ENCODE measurements at regions not wholly inside any gene's neighbourhood (a gene's known extent, or its start where the extent isn't known, plus 50 kb on each side); places are given as distances from the start of the nearest gene placed in this dataset.

DNA sequence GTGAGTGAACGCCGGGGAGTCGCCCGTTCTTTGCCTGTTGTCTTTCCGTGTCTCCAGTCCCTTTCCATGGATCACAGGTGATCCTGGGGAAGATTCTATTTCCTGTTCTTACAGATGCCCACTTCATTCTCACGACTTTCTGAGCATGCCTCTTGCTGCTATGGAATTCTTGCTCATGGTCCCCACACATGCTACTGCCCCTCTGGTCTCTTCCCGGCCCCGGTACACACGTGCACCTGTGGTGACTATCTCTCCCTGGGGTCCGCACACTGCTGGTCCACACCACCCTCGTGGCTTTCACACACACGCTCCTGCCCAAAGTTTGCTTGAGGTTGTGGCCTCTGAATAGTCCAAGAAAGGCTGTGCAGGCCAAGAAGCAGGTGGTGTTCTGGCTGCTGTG, 67.9 kb upstream of the ALKAL2 start:
- Histone ChIP-seq H3K27ac (replicated peaks; ENCODE audit: low read length) (no peak overlapping the region), H2BK15ac (ENCODE audit: low read length) (no peak overlapping the region), H2AK5ac (ENCODE audit: low read depth, low read length) (no peak overlapping the region), H4K8ac (ENCODE audit: low read depth, low read length) (no peak overlapping the region), H2AFZ (ENCODE audit: low read length) (no peak overlapping the region), H3K4ac (ENCODE audit: low read length) (no peak overlapping the region), H2BK120ac (ENCODE audit: low read depth, low read length) (no peak overlapping the region), H3K9me3 (replicated peaks in 1 of 2; ENCODE audit: control insufficient read depth in 2 of 2, insufficient read depth in 1 of 2, low read depth in 1 of 2, low read length in 2 of 2) (peaks cover 2 to 10% of the 10 kb centered on the region in 2 donors), H3K27me3 (ENCODE audit: control insufficient read depth in 3 of 3, insufficient read depth in 3 of 3, low read depth in 1 of 3, low read length in 3 of 3) (no peaks in the 10 kb centered on the region), H3K4me2 (ENCODE audit: insufficient read depth, low read length, poor library complexity, severe bottlenecking) (no peak overlapping the region), H3K14ac (ENCODE audit: low read length) (no peak overlapping the region), H4K91ac (ENCODE audit: low read depth, low read length, poor library complexity) (no peak overlapping the region), H2BK5ac (ENCODE audit: low read length) (no peak overlapping the region), H3K4me1 (ENCODE audit: control insufficient read depth in 2 of 2, insufficient read depth in 1 of 2, low read depth in 1 of 2, low read length in 2 of 2) (peaks cover 0 to 2% of the 10 kb centered on the region in 2 donors), H2BK12ac (ENCODE audit: low read length) (no peak overlapping the region), H3K18ac (ENCODE audit: low read length) (peak overlapping the region; percentile 60), H3K23ac (ENCODE audit: low read depth, low read length, poor library complexity) (peak overlapping the region; percentile 23), H3K36me3 (replicated peaks in 1 of 2; ENCODE audit: control insufficient read depth in 2 of 2, insufficient read depth in 2 of 2, low read length in 2 of 2) (no peaks in the 10 kb centered on the region), H3K4me3 (ENCODE audit: low read length in 2 of 2) (no peak overlapping the region), H3K79me1 (ENCODE audit: low read depth, low read length) (peaks cover 1% of the 10 kb centered on the region), H3K9ac (ENCODE audit: low read depth, low read length, poor library complexity) (peak overlapping the region; percentile 51)
- no peak for DNase-seq (ENCODE audit: low spot score)
- WGBS, 2 donors (ENCODE audit: extremely low coverage in 2 of 2, insufficient read length in 2 of 2, insufficient replicate concordance in 1 of 2): no CpG with 5 or more reads among the region's 12 CpGs

DNA sequence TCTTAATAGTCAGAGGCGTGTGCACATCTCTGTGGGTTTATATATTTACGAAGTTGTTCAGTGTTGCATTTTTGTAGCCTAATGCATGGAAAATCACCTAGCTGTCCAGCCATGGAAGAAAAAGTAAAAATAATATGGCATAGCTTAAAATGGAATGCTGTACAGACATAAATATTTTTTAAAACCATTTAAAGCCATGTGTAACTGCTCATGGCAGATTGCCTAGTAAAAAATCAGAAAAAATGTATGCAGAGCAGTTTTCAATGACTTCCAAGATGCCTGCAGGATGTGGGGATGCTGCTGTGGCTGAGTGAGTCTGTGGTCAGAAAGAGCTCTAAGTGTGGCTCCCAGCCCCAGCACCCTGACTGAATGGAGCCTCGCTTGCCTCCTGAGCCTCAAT, 64.8 kb upstream of the ALKAL2 start:
- H3K18ac ChIP-seq (ENCODE audit: low read length): no peak overlapping the region
- no peak overlapping the region for H2BK12ac ChIP-seq (ENCODE audit: low read length)
- H3K27me3 ChIP-seq (ENCODE audit: control insufficient read depth in 3 of 3, insufficient read depth in 3 of 3, low read depth in 1 of 3, low read length in 3 of 3): no peaks in the 10 kb centered on the region
- no peak overlapping the region for H3K14ac ChIP-seq (ENCODE audit: low read length)
- no peak overlapping the region for H3K4me3 ChIP-seq (ENCODE audit: low read length in 2 of 2)
- no peak overlapping the region for H3K4ac ChIP-seq (ENCODE audit: low read length)
- no peak for DNase-seq (ENCODE audit: low spot score)
- no peak overlapping the region for H2AFZ ChIP-seq (ENCODE audit: low read length)
- no peak overlapping the region for H3K9ac ChIP-seq (ENCODE audit: low read depth, low read length, poor library complexity)
- peaks cover 1% of the 10 kb centered on the region for H3K79me1 ChIP-seq (ENCODE audit: low read depth, low read length)
- H4K8ac ChIP-seq (ENCODE audit: low read depth, low read length): no peak overlapping the region
- WGBS, 2 donors (ENCODE audit: extremely low coverage in 2 of 2, insufficient read length in 2 of 2, insufficient replicate concordance in 1 of 2): no CpG with 5 or more reads among the region's 3 CpGs
- H2AK5ac ChIP-seq (ENCODE audit: low read depth, low read length): no peak overlapping the region
- no peak overlapping the region for H3K23ac ChIP-seq (ENCODE audit: low read depth, low read length, poor library complexity)
- H2BK120ac ChIP-seq (ENCODE audit: low read depth, low read length): no peak overlapping the region
- no peak overlapping the region for H3K4me2 ChIP-seq (ENCODE audit: insufficient read depth, low read length, poor library complexity, severe bottlenecking)
- no peak overlapping the region for H3K27ac ChIP-seq (replicated peaks; ENCODE audit: low read length)
- H3K4me1 ChIP-seq (ENCODE audit: control insufficient read depth in 2 of 2, insufficient read depth in 1 of 2, low read depth in 1 of 2, low read length in 2 of 2): peaks cover 0 to 9% of the 10 kb centered on the region in 2 donors
- H2BK5ac ChIP-seq (ENCODE audit: low read length): no peak overlapping the region
- no peak overlapping the region for H2BK15ac ChIP-seq (ENCODE audit: low read length)
- peaks cover 2 to 3% of the 10 kb centered on the region in 2 donors for H3K9me3 ChIP-seq (replicated peaks in 1 of 2; ENCODE audit: control insufficient read depth in 2 of 2, insufficient read depth in 1 of 2, low read depth in 1 of 2, low read length in 2 of 2)
- no peaks in the 10 kb centered on the region for H3K36me3 ChIP-seq (replicated peaks in 1 of 2; ENCODE audit: control insufficient read depth in 2 of 2, insufficient read depth in 2 of 2, low read length in 2 of 2)
- H4K91ac ChIP-seq (ENCODE audit: low read depth, low read length, poor library complexity): no peak overlapping the region

DNA sequence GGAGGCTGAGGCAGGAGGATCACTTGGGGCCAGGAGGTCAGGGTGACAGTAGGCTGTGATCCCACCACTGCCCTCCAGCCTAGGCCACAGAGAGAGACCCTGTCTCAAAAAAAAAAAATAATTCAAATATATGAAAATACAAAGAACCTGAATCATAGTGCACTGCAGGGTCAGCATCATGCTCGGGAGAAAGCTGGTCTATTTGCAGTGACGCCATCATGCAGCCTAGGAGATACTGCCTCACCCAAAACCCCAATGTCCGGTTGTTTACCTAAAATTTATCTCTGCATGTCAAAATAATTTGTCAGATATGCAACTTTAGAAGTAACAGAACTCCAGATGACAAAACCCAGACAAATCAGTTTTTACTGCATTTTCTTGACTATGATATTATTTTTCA, 61.5 kb upstream of the ALKAL2 start:
- Histone ChIP-seq H4K91ac (ENCODE audit: low read depth, low read length, poor library complexity) (no peak overlapping the region), H3K79me1 (ENCODE audit: low read depth, low read length) (no peaks in the 10 kb centered on the region), H2BK5ac (ENCODE audit: low read length) (no peak overlapping the region), H3K4ac (ENCODE audit: low read length) (no peak overlapping the region), H3K4me1 (ENCODE audit: control insufficient read depth in 2 of 2, insufficient read depth in 1 of 2, low read depth in 1 of 2, low read length in 2 of 2) (peaks cover 0 to 12% of the 10 kb centered on the region in 2 donors), H3K27ac (replicated peaks; ENCODE audit: low read length) (no peak overlapping the region), H4K8ac (ENCODE audit: low read depth, low read length) (no peak overlapping the region), H2BK12ac (ENCODE audit: low read length) (no peak overlapping the region), H2AK5ac (ENCODE audit: low read depth, low read length) (no peak overlapping the region), H2BK120ac (ENCODE audit: low read depth, low read length) (no peak overlapping the region), H3K9me3 (replicated peaks in 1 of 2; ENCODE audit: control insufficient read depth in 2 of 2, insufficient read depth in 1 of 2, low read depth in 1 of 2, low read length in 2 of 2) (no peaks in the 10 kb centered on the region), H3K9ac (ENCODE audit: low read depth, low read length, poor library complexity) (no peak overlapping the region), H3K27me3 (ENCODE audit: control insufficient read depth in 3 of 3, insufficient read depth in 3 of 3, low read depth in 1 of 3, low read length in 3 of 3) (no peaks in the 10 kb centered on the region), H3K4me3 (ENCODE audit: low read length in 2 of 2) (no peak overlapping the region), H3K18ac (ENCODE audit: low read length) (no peak overlapping the region), H3K4me2 (ENCODE audit: insufficient read depth, low read length, poor library complexity, severe bottlenecking) (no peak overlapping the region), H2BK15ac (ENCODE audit: low read length) (no peak overlapping the region), H2AFZ (ENCODE audit: low read length) (no peak overlapping the region), H3K36me3 (replicated peaks in 1 of 2; ENCODE audit: control insufficient read depth in 2 of 2, insufficient read depth in 2 of 2, low read length in 2 of 2) (no peaks in the 10 kb centered on the region), H3K23ac (ENCODE audit: low read depth, low read length, poor library complexity) (no peak overlapping the region), H3K14ac (ENCODE audit: low read length) (no peak overlapping the region)
- no CpG with 5 or more reads among the region's 3 CpGs for WGBS, 2 donors (ENCODE audit: extremely low coverage in 2 of 2, insufficient read length in 2 of 2, insufficient replicate concordance in 1 of 2)
- no peak for DNase-seq (ENCODE audit: low spot score)

DNA sequence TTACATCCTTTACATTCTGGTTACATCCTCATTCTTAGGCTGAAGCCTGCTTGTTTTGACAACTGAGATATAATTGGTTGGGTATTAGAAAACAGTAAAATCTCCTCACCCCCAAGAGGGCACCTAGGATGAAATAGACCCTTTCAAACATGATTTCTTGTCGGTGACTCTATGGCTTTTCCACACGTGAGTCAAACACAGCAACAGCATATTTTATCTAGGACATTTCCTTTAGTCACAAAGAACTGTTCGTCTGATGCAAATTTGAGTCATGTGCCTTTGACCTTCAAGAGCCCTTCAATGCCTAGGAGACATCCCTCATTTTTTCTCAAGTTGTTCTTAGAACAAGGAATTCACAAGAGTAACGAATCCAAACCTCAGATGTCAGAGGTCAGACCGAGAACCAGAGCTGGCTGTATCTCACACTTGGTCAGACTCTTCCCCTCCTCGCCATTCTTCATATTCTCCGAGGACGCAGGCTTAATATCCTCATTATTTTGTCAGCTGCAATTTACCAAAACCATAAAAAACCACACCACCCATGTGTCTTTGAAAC, 60.5 kb upstream of the ALKAL2 start:
- no peak for DNase-seq (ENCODE audit: low spot score)
- Histone ChIP-seq H3K9ac (ENCODE audit: low read depth, low read length, poor library complexity) (no peak overlapping the region), H3K4ac (ENCODE audit: low read length) (no peak overlapping the region), H3K4me2 (ENCODE audit: insufficient read depth, low read length, poor library complexity, severe bottlenecking) (no peak overlapping the region), H2AK5ac (ENCODE audit: low read depth, low read length) (no peak overlapping the region), H3K14ac (ENCODE audit: low read length) (no peak overlapping the region), H3K79me1 (ENCODE audit: low read depth, low read length) (no peaks in the 10 kb centered on the region), H2BK12ac (ENCODE audit: low read length) (no peak overlapping the region), H2BK5ac (ENCODE audit: low read length) (no peak overlapping the region), H3K27ac (replicated peaks; ENCODE audit: low read length) (no peak overlapping the region), H2BK15ac (ENCODE audit: low read length) (no peak overlapping the region), H2AFZ (ENCODE audit: low read length) (no peak overlapping the region), H4K8ac (ENCODE audit: low read depth, low read length) (no peak overlapping the region), H3K27me3 (ENCODE audit: control insufficient read depth in 3 of 3, insufficient read depth in 3 of 3, low read depth in 1 of 3, low read length in 3 of 3) (no peaks in the 10 kb centered on the region), H2BK120ac (ENCODE audit: low read depth, low read length) (no peak overlapping the region), H3K18ac (ENCODE audit: low read length) (no peak overlapping the region), H3K23ac (ENCODE audit: low read depth, low read length, poor library complexity) (no peak overlapping the region), H3K36me3 (replicated peaks in 1 of 2; ENCODE audit: control insufficient read depth in 2 of 2, insufficient read depth in 2 of 2, low read length in 2 of 2) (no peaks in the 10 kb centered on the region), H3K9me3 (replicated peaks in 1 of 2; ENCODE audit: control insufficient read depth in 2 of 2, insufficient read depth in 1 of 2, low read depth in 1 of 2, low read length in 2 of 2) (no peaks in the 10 kb centered on the region), H4K91ac (ENCODE audit: low read depth, low read length, poor library complexity) (no peak overlapping the region), H3K4me3 (ENCODE audit: low read length in 2 of 2) (no peak overlapping the region), H3K4me1 (ENCODE audit: control insufficient read depth in 2 of 2, insufficient read depth in 1 of 2, low read depth in 1 of 2, low read length in 2 of 2) (peaks cover 0 to 12% of the 10 kb centered on the region in 2 donors)
- no CpG with 5 or more reads among the region's 8 CpGs for WGBS, 2 donors (ENCODE audit: extremely low coverage in 2 of 2, insufficient read length in 2 of 2, insufficient replicate concordance in 1 of 2)

Measured in neuronal stem cell (in vitro differentiated cells).